NCI-H345 treated with DMSO at 0.1 percent for 48 hours (cell line): ENCODE measurements at regions not wholly inside any gene's neighbourhood (a gene's known extent, or its start where the extent isn't known, plus 50 kb on each side); places are given as distances from the start of the nearest gene placed in this dataset.
"Not testable (repeated sequence)": the region's sequence is repeated elsewhere in the genome, so short reads cannot be mapped to it uniquely, and the experiment has no call there.

Source experiments
- DNase-seq: peaks from one replicate; lab custom pipeline; 2025; ENCODE audit not compliant: unreplicated experiment; lab: John Stamatoyannopoulos, UW

- DNase-seq, result not testable (repeated sequence)
Measured at GRCh38 chr15:31649634-31650033, 323.0 kb downstream of the KLF13 start.

DNA sequence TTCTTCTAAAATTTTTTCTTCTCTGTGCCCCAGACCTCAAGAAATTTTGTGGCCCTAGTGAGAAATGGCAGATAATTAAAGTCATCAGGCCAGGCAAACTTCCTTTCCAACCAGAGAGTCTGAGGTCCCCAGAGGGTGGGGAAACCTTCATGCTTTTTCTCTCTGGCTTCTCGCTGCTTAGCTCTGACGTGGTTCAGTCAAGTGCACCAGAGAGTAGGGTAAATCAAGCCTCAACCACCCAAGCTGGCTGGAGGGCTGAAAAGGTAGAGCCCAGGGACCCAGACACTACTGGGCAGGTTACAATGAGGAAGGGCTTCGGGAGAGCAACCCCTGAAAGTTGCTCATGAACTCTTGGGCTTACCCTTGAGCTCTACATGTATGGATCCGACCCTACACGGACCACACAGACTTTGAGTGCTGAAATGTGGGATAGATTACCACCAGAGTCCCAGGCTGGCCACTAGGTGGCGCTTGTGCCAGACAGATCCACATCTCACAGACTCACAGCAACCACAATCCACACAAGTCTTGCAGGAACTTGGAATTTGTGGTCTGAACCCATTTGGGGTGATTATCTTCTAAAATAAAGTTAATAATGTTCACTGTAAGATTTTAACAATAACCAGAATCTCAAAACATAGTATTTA, 323.5 kb downstream of the KLF13 start:
- DNase-seq, result not testable (repeated sequence)

DNA sequence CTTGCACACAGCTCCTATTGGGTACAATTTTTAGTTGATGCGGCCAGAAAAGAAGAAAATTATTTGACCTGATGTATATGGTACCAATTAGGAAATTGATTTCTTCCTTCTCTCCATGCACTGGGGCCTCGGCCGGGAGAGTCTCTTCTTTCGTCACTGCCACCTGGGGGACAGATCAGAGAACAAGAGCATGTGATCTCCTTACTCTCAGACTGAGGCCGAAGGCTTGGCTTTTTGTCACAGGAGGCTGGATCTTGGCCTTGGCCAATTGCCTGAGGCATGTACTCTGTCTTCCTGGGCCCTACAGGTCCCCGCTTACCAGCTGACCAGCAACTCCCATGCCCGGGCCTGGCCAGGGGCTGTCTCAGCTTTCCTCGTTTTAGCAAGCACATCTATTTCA, 330.3 kb downstream of the KLF13 start:
- not testable (repeated sequence) for DNase-seq

DNA sequence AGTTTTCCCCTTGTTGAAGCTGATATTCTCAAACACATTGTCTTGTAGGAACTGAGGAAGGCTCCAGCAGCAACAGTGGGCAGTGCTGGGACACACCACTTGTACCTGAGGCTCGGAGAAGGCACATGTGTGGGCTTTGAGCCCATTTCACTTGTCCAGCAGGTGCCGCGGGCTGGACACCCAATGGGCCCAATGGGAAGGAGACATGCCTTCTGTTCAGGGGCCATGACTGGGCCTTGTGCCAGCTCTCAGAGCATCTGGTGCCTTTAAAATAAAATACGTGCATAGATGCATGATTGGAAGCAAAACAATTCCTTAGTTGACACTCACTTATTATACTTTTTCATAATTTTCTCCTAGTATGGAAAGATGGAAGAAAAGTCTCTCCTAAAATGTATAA, 334.2 kb downstream of the KLF13 start:
- DNase-seq, result no peak

- DNase-seq, result not testable (repeated sequence)
Measured at GRCh38 chr15:31665732-31666131, 339.1 kb downstream of the KLF13 start.

- not testable (repeated sequence) for DNase-seq
Measured at GRCh38 chr15:31669158-31669908, 342.7 kb downstream of the KLF13 start.

GRCh38 chr15:31673263-31673662, 346.6 kb downstream of the KLF13 start:
- not testable (repeated sequence) for DNase-seq

GRCh38 chr15:31681529-31682259, 348.6 kb upstream of the CHRNA7 start:
- not testable (repeated sequence) for DNase-seq

DNA sequence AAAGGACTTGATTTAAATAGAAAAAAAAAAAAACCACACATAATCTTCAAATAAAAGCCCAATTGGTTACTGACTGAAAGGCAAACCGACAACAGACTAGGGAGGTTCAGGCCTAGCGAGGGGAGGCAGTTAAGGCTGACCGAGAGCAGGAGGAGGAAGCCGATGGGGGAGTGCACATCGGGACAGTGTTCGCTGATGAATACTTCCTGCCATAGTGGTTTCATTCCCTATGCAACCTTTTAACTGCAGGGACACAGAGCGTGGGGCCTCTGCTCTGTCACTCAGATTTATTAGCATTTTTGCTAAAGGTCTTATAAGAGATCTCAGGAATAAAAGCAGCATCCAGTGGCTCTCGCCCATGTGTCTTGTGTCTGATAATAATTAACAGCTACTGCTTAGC, 343.2 kb upstream of the CHRNA7 start:
- DNase-seq, result not testable (repeated sequence)

DNA sequence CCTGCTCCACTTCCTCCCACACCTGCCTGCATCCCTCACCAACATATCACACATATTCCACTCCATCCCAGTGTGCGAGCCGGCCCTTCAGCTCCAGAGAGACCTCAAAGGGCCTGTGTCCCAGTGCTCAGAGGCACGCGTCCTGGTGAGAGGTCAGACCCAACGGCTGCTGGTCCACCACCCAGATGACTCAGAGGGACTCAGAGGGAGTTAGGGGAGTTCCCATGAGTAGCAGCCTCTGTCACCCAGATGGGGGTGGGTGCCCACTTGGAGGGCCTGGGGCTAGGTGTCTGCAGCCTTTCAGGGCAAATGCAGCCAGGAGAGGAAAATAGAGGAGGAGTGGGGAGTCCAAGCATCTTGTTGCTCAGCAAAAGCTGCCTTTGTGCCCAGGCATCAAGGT, 333.8 kb upstream of the CHRNA7 start:
- DNase-seq, result not testable (repeated sequence)

DNA sequence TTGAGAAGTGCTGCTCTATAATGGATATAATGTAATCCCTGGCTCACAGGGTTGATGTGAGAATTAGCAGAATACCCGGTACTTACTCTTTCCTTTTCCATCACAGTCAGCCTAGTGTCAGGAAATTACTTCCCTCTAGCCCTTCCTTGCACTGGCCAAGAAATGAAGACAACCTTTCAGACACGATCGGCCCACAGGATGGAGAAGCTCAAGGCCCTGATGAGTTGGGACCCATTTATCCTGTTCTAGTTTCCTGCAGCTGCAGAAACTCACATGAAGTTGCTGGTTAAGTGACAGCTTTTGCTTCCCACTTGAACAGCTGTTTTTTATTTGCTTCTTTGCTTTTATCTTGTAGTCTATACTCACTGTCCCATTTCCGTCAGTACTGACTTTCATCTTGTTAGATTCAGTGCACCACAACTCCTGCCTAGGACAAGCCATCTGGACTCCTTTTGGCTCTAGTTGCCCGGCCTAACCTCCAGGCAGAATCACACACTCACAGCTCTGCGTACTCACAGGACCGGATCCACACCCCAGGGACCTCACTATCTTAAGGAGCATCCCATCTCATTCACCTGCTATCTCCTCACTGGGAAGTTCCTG, 325.1 kb upstream of the CHRNA7 start:
- not testable (repeated sequence) for DNase-seq

GRCh38 chr15:31707944-31708702, 322.2 kb upstream of the CHRNA7 start:
- not testable (repeated sequence) for DNase-seq

DNA sequence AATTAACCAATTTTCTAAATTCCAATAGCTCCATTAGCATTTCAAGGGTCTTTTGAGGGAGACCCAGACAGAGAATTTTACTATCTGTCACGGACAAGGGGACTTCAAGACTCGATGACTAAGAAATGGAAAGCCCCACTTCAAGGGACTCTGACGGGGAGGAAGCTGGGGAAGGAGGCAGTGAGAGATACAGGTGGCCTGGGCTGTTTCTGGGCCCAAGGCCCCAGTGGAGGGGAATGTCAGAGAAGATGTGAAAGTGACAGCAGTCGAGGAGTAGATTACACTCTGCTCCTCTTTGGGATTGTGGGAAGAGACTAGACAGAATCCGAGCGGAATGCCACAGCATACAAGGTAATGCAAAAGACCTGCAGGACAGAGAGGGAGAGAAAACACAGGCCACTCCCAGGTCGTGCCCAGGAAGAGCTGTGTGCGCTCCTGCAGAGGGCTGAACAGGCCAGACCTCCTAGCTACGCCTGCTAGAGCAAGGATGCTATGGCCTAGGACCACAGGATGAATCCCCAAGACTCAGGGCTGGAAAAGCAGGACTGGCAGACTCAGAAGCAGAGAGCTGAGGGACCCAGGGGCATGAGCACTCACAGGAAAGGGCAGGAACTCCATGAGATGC, 321.5 kb upstream of the CHRNA7 start:
- not testable (repeated sequence) for DNase-seq

- DNase-seq, result not testable (repeated sequence)
Measured at GRCh38 chr15:31709479-31709878, 320.8 kb upstream of the CHRNA7 start.

GRCh38 chr15:31710806-31711205, 319.5 kb upstream of the CHRNA7 start:
- DNase-seq, result not testable (repeated sequence)

GRCh38 chr15:31715208-31715607, 315.1 kb upstream of the CHRNA7 start:
- DNase-seq, result not testable (repeated sequence)

- not testable (repeated sequence) for DNase-seq
Measured at GRCh38 chr15:31718625-31719024, 311.7 kb upstream of the CHRNA7 start.

DNA sequence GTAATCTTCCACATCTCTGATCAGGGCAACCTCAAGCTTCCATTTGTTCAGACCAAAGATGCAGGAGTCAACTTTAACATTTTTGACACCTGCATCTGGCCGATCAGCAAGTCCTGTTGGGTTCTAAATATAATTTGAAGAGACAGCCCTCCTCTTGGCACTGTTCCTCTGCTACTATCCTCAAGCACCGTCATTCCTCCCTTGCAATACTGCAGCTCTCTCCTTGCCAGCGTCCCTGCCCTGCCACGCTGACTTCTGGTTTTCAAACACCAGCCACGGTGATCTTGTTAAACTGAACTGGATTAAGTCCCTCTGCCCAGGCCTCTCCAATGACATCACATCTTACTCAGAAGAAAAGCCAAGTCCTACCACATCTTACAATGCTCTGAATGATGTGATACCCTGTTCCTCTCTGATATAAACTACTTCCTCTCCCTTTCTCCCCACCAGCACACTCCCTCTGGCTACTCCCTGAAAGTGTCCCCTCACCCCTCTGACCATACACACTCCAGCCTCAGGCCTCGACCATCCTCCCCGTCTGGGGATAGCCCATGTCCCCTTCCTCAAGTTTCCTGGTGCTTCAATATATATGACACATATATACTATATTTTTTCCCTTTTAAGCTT, 310.8 kb upstream of the CHRNA7 start:
- not testable (repeated sequence) for DNase-seq

DNA sequence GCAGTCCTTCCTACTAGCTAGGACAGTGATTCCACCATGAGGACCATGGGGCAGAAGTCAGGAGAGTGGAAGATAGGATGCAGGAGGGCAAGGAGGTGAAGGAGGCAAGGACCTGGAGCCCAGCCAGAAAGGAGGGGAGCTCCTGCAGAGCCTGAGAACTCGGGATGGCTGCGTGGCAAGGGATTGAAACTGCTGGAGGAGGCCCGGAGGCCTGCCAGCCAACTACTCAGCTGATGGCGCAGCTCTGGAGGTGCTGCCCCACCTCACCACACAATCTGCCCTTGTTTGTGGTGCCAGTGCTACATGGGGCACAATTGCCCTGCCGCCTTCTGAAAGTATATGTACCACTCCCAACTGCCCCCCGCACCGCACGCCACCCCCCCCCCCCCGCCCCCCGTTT, 307.3 kb upstream of the CHRNA7 start:
- DNase-seq, result not testable (repeated sequence)

- not testable (repeated sequence) for DNase-seq
Measured at GRCh38 chr15:31724903-31725302, 305.4 kb upstream of the CHRNA7 start.
